Transverse colon (tissue), 4 donors: ENCODE measurements at regions not wholly inside any gene's neighbourhood (a gene's known extent, or its start where the extent isn't known, plus 50 kb on each side); places are given as distances from the start of the nearest gene placed in this dataset.

Experiments
- EP300 ChIP-seq: sonication (generic); formaldehyde crosslinking; IDR thresholded peaks from one replicate; pipeline ENCODE4 v1.6.1; 2017; ENCODE audit warnings: antibody characterized with exemption, low read depth
- POLR2A ChIP-seq: fragments of 450-650 bp; IDR thresholded peaks from one replicate; pipeline ENCODE4 v1.6.1; 2016; ENCODE audit warnings: antibody characterized with exemption, mild to moderate bottlenecking, moderate library complexity
- POLR2AphosphoS5 ChIP-seq, 3 donors: sonication (generic); formaldehyde crosslinking; IDR thresholded peaks; one replicate each; pipeline ENCODE4 v1.6.1; 2016; ENCODE audit warnings: antibody characterized with exemption in 3 of 3
- TF ChIP-seq, protein P1 (sequence below), 5 experiments: fragments of 200-600 bp in 3 of 5; fragments of 450-650 bp in 2 of 5; sonication (generic) in 3 of 5; IDR thresholded peaks; 1 replicate in 2 of 5; 2 replicates in 3 of 5; pipeline ENCODE4 v1.5.1; 2016 to 2017; ENCODE audit warnings: antibody characterized with exemption in 5 of 5, inconsistent platforms in 3 of 5, mild to moderate bottlenecking in 2 of 5, moderate library complexity in 1 of 5

DNA sequence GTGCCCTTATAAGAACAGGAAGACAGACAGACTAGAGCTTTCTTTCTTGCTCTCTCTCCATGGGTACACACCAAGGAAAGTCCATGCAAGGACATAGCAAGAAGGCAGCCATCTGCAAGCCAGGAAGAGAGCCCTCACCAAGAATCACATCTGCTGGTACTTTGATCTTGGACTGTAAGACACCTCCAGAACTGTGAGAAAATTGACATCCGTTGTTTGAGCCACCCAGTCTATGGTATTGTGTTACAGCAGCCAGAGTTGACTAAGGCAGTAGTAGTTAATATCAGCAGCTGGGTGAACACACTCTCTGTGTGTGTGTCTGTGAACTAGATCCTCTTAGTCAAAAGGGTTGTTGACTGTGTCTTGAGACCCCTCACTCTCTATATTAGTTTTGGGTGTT, 53.8 kb upstream of the PPP2R5A start:
- TF ChIP-seq EP300 (no peak), POLR2A (no peak), POLR2AphosphoS5 (IDR thresholded peaks at IDR 0.05) (no peak)
- TF ChIP-seq, protein P1, sequence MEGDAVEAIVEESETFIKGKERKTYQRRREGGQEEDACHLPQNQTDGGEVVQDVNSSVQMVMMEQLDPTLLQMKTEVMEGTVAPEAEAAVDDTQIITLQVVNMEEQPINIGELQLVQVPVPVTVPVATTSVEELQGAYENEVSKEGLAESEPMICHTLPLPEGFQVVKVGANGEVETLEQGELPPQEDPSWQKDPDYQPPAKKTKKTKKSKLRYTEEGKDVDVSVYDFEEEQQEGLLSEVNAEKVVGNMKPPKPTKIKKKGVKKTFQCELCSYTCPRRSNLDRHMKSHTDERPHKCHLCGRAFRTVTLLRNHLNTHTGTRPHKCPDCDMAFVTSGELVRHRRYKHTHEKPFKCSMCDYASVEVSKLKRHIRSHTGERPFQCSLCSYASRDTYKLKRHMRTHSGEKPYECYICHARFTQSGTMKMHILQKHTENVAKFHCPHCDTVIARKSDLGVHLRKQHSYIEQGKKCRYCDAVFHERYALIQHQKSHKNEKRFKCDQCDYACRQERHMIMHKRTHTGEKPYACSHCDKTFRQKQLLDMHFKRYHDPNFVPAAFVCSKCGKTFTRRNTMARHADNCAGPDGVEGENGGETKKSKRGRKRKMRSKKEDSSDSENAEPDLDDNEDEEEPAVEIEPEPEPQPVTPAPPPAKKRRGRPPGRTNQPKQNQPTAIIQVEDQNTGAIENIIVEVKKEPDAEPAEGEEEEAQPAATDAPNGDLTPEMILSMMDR (IDR thresholded peaks at IDR 0.05), result no peak
